HG02981 (cell line): ENCODE measurements at regions not wholly inside any gene's neighbourhood (a gene's known extent, or its start where the extent isn't known, plus 50 kb on each side); places are given as distances from the start of the nearest gene placed in this dataset.
"Not testable (repeated sequence)": the region's sequence is repeated elsewhere in the genome, so short reads cannot be mapped to it uniquely, and the experiment has no call there.

ENCODE experiments used
- ATAC-seq: cut with Tn5 transposase; IDR thresholded peaks from one replicate; pipeline ENCODE4 v1.9.1; 2021; ENCODE audit warnings: mild to moderate bottlenecking, moderate library complexity; ENCODE audit not compliant: unreplicated experiment

DNA sequence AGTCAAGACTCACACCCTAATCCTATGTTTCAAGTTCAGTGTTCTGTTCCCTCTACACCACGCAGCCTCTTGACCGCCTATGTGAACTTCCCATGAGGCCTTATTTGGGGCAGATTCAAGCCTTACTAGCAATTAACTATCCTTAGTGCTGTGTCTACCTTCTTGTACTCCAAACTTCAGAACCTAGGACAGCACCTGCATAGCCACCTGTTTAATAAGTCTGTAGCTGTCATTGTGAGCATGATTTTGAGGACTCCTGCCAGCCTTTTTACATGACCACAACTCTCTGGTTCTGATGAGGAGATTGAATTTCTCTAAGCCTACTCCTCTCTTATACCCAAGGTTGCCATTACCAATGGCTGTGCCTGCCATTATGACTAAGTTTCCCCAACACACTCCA, 50.8 kb upstream of the PCSK1 start:
- no peak for ATAC-seq

DNA sequence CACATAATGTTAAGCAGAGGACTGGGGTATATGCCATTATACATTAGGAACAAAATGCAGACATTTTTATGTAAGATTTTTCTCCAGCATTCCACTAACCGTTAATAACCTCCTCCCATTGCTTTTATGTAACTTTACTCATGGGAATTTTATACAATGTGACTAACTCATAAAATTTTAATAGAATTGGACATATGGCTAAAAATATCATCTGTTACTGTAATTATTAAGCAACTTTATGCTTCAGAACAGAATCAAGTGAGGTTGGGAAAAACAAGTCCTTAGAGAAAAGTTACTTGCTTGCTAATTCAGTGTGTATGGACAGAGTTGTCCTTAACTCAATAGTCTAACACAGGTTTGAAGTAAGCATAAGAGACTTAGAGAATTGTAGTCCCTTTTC, 54.8 kb upstream of the PCSK1 start:
- no peak for ATAC-seq

DNA sequence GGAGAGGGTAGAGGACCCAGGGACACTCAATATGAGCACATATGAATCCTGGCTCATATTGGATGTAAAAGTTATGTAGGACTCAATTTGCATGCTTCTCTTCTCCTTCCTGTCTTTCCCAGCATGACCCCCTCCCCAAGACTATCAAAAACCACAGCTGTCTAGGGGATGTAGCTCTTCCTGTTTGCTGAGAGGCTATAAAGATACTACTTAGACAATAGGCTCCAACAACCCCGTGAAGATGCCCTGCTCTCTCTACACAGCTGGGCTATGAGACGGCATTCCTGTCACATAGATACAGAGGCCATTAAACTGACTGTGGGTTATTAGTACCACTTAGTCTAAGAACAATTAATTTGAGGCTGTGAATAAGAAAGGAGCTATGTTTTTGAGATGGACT, 56.5 kb upstream of the PCSK1 start:
- no peak for ATAC-seq

DNA sequence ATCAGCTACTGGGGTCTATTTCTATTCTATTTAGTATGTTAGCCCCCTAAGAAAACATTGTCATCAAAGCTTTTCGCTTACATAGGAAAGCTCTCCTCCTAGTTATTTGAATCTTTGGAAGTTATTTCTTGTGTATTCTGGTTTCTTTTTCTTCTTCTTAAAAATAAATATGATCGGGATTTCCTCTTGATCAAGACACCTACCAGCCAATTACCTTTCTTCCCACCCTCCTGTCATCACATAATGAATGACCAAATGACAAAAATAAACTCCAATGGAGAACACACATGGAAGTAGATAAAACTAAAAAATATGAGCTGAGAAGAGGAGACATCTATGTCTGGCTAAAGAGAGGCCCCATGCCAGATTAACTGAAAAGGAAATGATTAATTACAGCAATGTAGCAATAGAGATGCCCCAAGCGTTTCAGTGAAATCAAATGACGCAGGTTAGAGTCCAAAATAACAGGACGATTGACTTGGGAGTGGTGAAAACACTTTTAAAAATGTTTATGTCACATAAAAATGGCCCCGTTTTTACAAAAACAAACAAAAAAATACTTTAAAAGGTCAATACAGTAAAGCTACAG, 59.5 kb upstream of the PCSK1 start:
- no peak for ATAC-seq

DNA sequence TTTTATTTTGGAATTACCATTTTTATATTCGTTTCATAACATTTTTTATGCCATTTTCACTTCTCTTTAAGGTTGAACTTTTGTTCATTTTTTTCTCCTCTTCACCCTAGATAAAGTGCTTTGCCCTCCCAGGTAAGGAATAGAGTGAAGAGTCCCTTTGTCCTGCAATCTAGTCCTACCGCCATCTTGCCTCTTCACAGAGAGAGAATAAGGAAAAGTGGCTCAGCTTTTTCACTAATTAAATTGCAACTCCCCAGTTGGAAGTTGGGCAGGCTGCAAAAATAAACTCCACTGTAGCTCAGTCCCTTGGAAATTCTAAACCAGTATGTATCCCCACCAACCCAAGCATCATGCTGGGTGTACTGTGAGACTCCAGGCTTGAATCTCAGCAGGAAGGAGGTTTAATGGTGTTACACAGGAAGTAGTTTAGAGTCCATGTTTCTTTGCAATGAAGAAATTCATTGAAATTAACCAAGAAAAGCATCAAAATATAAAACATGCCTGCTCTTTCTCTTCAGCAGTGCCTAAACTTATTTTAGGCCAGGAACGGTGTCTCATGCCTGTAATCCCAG, 60.3 kb upstream of the PCSK1 start:
- ATAC-seq = no peak

DNA sequence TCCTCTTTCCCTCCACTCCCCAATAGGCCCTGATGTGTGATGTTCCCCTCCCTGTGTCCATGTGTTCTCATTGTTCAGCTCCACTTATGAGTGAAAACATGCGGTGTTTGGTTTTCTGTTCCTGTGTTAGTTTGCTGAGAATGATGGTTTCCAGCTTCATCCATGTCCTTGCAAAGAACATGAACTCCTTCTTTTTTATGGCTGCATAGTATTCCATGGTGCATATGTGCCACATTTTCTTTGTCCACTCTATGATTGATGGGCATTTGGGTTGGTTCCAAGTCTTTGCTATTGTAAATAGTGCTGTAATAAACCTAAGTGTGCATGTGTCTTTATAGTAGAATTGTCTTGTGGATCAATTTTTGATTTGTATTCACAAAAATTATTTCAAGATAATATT, 62.4 kb upstream of the PCSK1 start:
- not testable (repeated sequence) for ATAC-seq

DNA sequence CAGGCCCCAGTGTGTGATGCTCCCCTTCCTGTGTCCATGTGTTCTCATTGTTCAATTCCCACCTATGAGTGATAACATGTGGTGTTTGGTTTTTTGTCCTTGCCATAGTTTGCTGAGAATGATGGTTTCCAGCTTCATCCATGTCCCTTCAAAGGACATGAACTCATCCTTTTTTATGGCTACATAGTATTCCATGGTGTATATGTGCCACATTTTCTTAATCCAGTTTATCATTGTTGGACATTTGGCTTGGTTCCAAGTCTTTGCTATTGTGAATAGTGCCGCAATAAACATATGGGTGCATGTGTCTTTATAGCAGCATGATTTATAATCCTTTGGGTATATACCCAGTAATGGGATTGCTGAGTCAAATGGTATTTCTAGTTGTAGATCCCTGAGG, 64.0 kb upstream of the PCSK1 start:
- ATAC-seq = not testable (repeated sequence)

DNA sequence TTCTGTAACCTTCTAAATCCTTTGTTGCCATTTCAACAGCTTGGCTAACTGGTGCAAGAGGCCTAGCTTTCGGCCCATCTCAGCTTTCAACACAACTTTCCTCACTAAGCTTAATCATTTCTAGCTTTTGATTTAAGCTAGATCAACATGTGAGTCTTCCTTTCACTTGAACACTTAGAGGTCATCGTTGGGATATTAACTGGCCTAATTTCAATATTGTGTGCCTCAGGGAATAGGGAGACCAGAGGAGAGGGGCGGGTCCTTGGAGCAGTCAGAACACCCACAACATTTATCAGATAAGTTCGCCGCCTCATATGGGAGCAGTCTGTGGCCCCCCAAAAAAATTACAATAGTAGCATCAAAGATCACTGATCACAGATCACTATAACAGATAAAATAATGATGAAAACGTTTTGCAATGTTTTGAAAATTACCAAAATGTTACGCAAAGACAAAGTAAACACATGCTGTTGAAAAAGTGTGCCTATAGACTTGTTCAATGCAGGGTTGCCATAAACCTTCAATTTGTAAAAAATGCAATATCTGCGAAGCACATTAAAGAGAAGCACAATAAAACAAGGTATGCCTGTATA, 66.8 kb upstream of the PCSK1 start:
- no peak for ATAC-seq

DNA sequence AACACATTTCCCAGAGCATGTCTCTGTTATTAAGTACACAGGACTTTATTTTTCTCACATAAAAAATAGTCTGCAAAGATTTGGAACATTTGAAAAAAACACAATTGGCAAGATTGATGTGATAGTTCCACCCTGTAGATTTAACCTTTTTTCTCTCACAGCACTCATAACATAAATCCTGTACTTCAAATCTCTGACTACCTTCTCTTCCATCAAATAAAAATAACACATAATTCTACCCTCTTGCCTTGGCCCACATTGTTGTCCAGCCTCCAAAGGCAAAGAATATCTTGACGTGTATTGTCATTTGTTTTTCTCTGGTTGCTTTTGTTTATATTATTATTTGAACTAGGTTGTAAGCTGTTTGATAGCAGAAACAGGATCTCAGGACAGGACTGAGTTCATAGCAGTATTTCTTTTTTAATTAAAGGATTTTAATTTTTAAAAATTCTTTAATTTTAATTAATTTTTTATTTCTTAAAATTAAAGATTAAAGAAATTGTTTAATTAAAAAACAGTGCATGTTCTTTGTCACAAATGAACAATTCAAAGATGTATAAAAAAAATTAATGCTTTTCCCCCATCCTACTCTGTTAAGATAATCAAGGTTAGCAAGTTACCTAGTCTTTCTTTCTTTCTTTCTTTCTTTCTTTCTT, 69.1 kb upstream of the PCSK1 start:
- no peak for ATAC-seq

DNA sequence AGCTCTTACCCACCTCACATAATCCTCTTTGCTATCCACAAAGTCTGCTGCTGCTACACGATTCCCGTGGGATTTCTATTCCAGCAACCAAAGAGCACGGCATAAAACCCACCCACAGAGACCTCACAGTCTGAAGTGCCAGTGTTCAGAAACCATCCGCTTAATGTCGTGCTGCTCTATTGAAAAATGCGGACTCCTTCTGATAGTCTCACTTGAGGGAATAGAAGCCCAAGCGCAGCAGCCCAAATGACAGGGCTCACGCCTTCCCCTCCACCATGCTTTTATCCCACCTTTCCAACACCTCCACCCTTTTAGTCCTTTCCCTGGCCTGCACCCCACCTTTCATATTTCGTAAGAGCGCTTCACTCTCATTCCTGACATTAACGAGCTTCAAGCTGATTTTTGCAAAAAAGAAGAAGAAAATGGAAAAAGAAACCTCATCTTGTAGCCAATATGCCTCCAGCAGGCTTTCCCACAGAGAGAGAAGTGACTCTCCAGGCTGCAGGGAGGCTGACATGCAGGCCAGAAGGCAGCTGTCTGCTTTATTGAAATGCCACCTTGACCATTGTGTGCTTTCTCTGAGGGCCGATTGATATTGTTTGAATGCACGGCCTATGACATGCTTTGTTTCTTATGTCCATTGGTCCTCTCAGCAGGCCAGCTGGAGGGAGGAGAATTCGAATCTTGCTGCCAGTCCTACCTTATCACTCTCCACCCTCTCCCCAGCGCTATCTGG, 70.6 kb upstream of the PCSK1 start:
- no peak for ATAC-seq

DNA sequence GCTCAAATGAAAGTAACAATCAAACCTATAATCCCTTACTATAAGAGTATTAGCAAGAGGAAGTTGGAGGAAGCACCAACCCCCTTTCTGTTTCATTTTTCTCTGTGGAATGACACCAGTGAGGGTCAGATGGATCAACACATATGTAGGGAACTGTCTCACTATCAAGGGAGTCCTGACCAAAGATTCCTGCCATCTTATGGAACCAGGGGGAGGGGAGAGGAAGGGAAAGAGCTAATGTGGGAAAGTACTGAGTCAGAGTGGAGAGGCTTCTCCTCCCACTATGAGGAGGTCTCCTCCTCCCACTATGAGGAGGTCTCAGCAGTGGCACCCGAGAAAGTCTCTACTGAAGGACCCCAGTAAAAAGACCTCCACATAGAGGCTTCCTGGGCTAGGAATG, 73.3 kb upstream of the PCSK1 start:
- ATAC-seq = no peak

DNA sequence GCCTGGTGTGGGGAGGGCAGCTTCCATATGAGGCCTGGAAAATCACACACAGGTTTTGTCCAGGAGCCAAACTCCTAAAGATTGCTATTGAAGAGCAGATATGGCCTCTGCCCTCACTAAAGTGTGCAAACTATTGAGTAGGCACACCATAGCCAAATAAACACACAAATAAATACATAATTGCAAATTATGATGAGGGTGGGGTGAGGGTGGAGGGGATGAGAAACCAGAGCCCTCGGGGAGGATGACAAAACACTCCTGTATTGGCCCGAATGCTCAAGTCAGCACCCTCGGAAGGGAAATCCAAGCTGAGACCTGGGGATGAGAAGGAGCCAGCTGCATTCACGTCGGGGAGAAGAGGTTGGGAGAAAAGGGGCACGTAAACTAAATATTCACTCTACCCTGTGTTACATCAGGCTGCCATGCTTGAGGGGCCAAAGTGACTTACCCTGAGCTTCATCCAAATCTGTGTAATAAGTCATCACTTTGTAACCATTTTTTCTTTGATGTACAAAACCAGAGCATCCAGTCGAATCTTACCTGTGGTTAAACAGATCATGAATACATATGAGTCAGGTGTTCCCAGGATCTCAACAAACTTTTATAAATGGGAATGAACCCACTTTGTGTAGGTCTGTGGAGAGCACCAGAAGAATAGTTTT, 73.9 kb upstream of the PCSK1 start:
- ATAC-seq = no peak

DNA sequence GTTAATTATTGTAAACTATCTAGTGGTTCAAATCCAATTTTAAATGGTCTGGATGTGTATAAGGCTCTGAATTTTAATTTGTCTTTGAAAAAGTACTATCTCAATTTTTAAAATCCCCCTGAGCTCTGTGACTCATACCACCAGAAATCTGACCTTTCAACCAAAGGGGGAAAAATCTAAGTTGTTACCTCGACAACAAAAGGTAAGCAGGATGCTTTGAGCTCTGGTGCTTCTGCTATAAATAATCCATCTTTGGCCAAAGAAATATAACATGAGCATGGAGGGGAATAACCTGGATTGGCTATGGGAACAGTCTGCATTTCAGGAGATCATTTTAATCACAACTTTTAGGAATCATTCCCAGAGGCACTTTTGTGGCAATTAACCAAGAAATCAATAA, 76.3 kb upstream of the PCSK1 start:
- no peak for ATAC-seq

DNA sequence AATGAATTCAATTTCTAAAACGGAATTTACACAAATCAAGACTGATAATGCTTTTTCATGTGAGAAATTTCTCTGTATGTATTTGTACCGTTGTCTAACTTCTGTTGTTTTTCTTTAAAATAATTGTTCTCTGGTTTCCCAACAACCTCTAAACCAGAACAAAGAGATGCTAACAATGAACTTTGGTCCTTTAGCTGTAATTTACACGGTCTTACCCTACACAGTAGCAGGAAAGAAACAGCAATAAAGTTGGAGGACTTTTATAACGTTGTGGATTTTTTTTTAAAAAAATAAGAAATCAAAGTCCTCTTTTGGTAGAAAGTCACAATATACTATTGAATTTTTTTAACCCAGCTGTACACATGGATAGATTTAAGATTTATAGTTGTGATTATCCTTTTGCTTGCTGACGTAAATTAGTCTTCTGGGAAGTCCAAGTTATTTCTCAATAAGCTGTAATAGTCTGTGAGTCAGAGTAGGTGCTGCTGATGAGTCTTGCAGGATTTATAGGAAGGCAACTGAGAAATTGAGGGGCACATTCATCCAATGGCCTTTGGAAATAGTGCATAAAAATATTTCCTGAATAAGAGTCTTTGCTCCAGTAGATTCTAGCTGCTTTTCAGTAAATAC, 76.8 kb upstream of the PCSK1 start:
- ATAC-seq = no peak

DNA sequence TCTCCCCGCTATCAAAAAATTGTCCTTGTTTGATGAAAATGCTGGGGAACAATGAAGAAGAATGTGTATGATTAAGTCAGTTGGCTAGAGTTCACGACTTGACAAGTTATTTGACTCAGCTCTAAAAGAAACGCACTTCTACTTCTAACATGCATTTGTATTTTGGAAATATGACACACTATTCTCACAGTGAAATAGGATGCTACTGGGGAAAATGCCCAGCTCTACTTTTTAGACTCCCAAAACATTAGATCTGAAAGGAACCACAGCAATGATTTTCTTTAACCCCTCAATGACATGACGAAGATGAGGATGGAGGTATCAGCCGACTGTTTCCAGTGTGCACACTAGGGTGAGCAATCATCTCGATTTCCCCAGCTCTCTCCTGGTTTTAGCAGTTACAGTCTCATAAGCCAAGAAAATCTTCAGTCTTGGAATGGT, 83.6 kb upstream of the PCSK1 start:
- ATAC-seq = no peak

DNA sequence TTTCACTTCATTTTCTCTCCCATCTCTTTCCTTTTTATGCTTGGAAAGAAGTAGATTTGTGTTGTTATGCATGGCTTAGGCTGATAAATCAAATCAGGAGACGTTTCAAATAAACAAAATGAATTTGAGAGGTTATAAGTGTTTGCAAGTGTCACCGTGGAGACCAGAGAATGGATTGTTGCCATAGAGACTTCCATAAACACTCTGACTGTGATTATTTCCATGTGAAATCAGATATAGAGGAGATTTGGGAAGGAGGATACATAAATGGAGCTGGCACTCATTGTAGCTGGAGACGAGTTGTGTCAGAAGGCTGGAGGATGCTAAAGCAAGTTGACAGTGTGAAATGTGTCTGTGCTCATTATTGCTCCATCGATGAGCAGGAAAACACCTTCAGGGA, 84.2 kb upstream of the PCSK1 start:
- no peak for ATAC-seq

DNA sequence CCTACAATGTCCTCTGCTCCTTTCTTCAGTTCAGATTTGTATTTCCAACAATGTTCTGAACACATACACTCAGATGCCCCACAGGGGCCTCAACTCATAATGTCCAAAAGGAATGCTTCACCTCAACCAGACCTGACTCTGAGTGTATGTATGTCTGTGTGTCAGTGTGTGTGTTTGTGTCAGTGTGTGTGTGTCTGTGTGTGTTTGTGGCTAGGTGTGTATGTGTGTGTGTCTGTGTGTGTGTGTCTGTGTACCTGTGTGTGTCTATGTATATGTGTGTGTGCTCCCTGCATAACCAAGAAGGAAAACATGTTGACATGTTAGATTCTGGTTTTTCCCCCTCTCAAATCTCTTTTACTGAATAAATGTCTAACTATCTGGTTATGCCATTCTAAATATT, 87.3 kb upstream of the PCSK1 start:
- no peak for ATAC-seq

DNA sequence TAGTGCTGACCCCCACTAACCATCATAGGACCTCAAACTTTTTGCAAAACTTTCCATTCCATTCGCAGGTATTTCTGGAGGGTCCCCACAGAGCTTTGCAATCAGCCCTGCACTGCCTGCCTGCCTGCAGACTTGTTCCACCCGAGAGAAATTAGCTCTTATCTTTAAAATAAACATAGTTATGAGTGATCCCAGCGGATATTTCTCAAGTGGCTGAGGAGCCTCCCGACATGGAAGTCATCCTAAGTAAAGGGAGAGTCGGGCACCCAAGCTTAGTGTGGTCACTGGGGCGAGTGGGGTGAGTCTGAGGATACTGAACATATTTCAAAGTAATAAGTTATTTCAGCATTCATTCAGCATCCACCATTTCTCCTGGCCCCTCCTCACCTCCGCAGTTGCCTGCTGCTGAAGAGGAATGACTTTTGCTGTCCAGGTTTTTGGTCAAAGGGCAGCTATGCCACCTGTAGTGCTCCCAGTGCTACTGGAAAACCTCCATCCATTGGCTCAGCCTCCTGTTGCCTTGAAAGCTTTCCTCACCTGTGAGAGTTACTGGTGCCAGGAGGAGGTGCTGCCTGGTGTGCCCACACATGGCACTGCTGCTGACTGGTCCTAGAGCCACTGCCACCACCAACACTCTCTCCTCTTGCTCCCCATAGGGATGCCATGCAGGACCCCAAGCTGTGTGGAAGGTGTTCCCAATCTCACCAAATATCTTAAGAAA, 89.7 kb upstream of the PCSK1 start:
- ATAC-seq = no peak

DNA sequence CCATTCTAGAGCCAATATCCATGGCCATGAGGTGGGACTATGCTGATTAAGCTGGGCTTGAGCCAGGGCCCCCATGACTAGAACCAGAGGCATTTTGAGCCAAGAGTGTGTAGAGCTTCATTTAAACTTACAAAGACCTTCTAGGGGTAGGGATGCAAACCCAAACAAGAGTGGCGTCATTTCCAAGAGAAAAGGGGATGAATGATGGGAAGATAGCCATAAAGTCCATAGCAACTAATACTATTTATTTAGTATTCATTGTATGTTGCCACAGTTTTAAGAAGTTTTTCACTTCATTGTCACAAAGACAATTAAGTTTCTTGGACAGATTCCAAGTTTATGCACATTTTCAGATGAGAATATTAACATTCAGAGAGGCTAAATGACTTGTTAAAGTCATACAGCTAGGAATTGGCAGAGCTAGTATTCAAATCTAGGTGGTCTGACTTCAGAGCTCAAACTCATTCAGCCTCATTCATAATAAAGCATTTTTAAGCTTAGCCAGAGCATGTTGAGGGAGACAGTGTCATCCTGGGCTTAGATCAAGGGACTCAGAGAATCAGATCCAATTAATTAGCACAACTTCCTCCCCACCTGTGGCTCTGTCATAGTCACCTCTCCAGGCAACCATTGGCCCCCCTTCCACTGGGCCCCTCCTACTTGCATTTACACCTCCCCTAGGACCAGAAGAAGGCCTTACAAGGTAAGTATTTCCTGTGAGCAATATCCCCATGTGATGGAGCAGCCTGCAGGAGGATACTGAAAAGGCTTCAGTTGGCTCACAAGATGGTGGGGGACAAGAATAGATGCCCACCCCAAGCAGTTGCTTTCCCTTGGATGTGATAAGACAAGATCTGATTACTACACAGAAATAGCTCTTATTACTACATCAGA, 95.0 kb upstream of the PCSK1 start:
- no peak for ATAC-seq
